ENCODE measurements at regions not wholly inside any gene's neighbourhood (a gene's known extent, or its start where the extent isn't known, plus 50 kb on each side); places are given as distances from the start of the nearest gene placed in this dataset.

GRCh38 chr5:152337484-152337883, 67.6 kb downstream of the NMUR2 start:
- no peak overlapping the region for H3K27ac Mint-ChIP-seq
- peaks cover 0 to 1% (median 0%) of the 10 kb centered on the region in 3 donors for H3K9me3 Mint-ChIP-seq
- H3K27me3 Mint-ChIP-seq = no peaks in the 10 kb centered on the region
- H3K4me1 Mint-ChIP-seq = no peaks in the 10 kb centered on the region
- H3K4me3 Mint-ChIP-seq = no peak overlapping the region
- no peaks in the 10 kb centered on the region for H3K36me3 Mint-ChIP-seq

GRCh38 chr5:152335461-152335860, 69.6 kb downstream of the NMUR2 start:
- Mint-ChIP-seq H3K4me3 (no peak overlapping the region), H3K4me1 (no peaks in the 10 kb centered on the region), H3K36me3 (no peaks in the 10 kb centered on the region), H3K27ac (no peak overlapping the region), H3K27me3 (peaks cover 3% of the 10 kb centered on the region), H3K9me3 (peaks cover 0 to 1% (median 0%) of the 10 kb centered on the region in 3 donors)

- Mint-ChIP-seq H3K9me3 (no peaks in the 10 kb centered on the region), H3K27ac (no peak overlapping the region), H3K27me3 (peaks cover 3% of the 10 kb centered on the region), H3K4me1 (no peaks in the 10 kb centered on the region), H3K36me3 (no peaks in the 10 kb centered on the region), H3K4me3 (no peak overlapping the region)
These were observed 72.2 kb downstream of the NMUR2 start for GRCh38 chr5:152332716-152333460.

- Mint-ChIP-seq H3K27me3 (peaks cover 3% of the 10 kb centered on the region), H3K4me3 (no peak overlapping the region), H3K9me3 (peaks cover 0 to 4% (median 3%) of the 10 kb centered on the region in 3 donors), H3K27ac (peak overlapping the region in 1 of 3 donors; percentile 40), H3K4me1 (no peaks in the 10 kb centered on the region), H3K36me3 (no peaks in the 10 kb centered on the region)
These were observed 73.4 kb downstream of the NMUR2 start for GRCh38 chr5:152331718-152332117.

GRCh38 chr5:152331006-152331405, 74.1 kb downstream of the NMUR2 start:
- Mint-ChIP-seq H3K4me1 (no peaks in the 10 kb centered on the region), H3K36me3 (no peaks in the 10 kb centered on the region), H3K27ac (no peak overlapping the region), H3K4me3 (no peak overlapping the region), H3K9me3 (peaks cover 0 to 4% (median 3%) of the 10 kb centered on the region in 3 donors), H3K27me3 (peaks cover 3% of the 10 kb centered on the region)

GRCh38 chr5:152329761-152330283, 75.3 kb downstream of the NMUR2 start:
- Mint-ChIP-seq H3K4me3 (no peak overlapping the region), H3K4me1 (no peaks in the 10 kb centered on the region), H3K27ac (no peak overlapping the region), H3K9me3 (peaks cover 0 to 4% (median 3%) of the 10 kb centered on the region in 3 donors), H3K36me3 (no peaks in the 10 kb centered on the region), H3K27me3 (peaks cover 3% of the 10 kb centered on the region)

GRCh38 chr5:152329207-152329606, 75.9 kb downstream of the NMUR2 start:
- H3K27me3 Mint-ChIP-seq = peaks cover 3% of the 10 kb centered on the region
- H3K27ac Mint-ChIP-seq = no peak overlapping the region
- no peaks in the 10 kb centered on the region for H3K4me1 Mint-ChIP-seq
- no peaks in the 10 kb centered on the region for H3K36me3 Mint-ChIP-seq
- no peak overlapping the region for H3K4me3 Mint-ChIP-seq
- peaks cover 0 to 4% (median 3%) of the 10 kb centered on the region in 3 donors for H3K9me3 Mint-ChIP-seq

- H3K9me3 Mint-ChIP-seq = no peaks in the 10 kb centered on the region
- H3K36me3 Mint-ChIP-seq = no peaks in the 10 kb centered on the region
- H3K27me3 Mint-ChIP-seq = peaks cover 4% of the 10 kb centered on the region
- H3K27ac Mint-ChIP-seq = no peak overlapping the region
- H3K4me1 Mint-ChIP-seq = no peaks in the 10 kb centered on the region
- H3K4me3 Mint-ChIP-seq = no peak overlapping the region
These were observed 89.1 kb downstream of the NMUR2 start for GRCh38 chr5:152315942-152316341.

GRCh38 chr5:152314196-152314829, 90.8 kb downstream of the NMUR2 start:
- Mint-ChIP-seq H3K4me3 (no peak overlapping the region), H3K36me3 (no peaks in the 10 kb centered on the region), H3K27me3 (peaks cover 5% of the 10 kb centered on the region), H3K9me3 (no peaks in the 10 kb centered on the region), H3K27ac (no peak overlapping the region), H3K4me1 (no peaks in the 10 kb centered on the region)

GRCh38 chr5:152309926-152310450, 95.1 kb downstream of the NMUR2 start:
- no peaks in the 10 kb centered on the region for H3K4me1 Mint-ChIP-seq
- H3K27me3 Mint-ChIP-seq = peaks cover 6% of the 10 kb centered on the region
- no peak overlapping the region for H3K4me3 Mint-ChIP-seq
- H3K36me3 Mint-ChIP-seq = peaks cover 1% of the 10 kb centered on the region
- H3K9me3 Mint-ChIP-seq = no peaks in the 10 kb centered on the region
- H3K27ac Mint-ChIP-seq = no peak overlapping the region

- peaks cover 1% of the 10 kb centered on the region for H3K36me3 Mint-ChIP-seq
- no peak overlapping the region for H3K27ac Mint-ChIP-seq
- H3K4me3 Mint-ChIP-seq = no peak overlapping the region
- no peaks in the 10 kb centered on the region for H3K4me1 Mint-ChIP-seq
- no peaks in the 10 kb centered on the region for H3K9me3 Mint-ChIP-seq
- peaks cover 6% of the 10 kb centered on the region for H3K27me3 Mint-ChIP-seq
These were observed 98.7 kb downstream of the NMUR2 start for GRCh38 chr5:152306386-152306785.

- no peak overlapping the region for H3K27ac Mint-ChIP-seq
- H3K4me1 Mint-ChIP-seq = no peaks in the 10 kb centered on the region
- H3K27me3 Mint-ChIP-seq = peaks cover 3% of the 10 kb centered on the region
- H3K9me3 Mint-ChIP-seq = no peaks in the 10 kb centered on the region
- H3K4me3 Mint-ChIP-seq = no peak overlapping the region
- H3K36me3 Mint-ChIP-seq = peaks cover 1% of the 10 kb centered on the region
These were observed 99.6 kb downstream of the NMUR2 start for GRCh38 chr5:152305525-152305924.

GRCh38 chr5:152303841-152304240, 101.2 kb downstream of the NMUR2 start:
- Mint-ChIP-seq H3K4me1 (peaks cover 0 to 3% (median 0%) of the 10 kb centered on the region in 3 donors), H3K27ac (no peak overlapping the region), H3K4me3 (no peak overlapping the region)

GRCh38 chr5:152297866-152298265, 107.2 kb downstream of the NMUR2 start:
- Mint-ChIP-seq H3K9me3 (no peaks in the 10 kb centered on the region), H3K4me1 (peaks cover 0 to 3% (median 0%) of the 10 kb centered on the region in 3 donors), H3K27ac (no peak overlapping the region), H3K27me3 (peaks cover under 1% of the 10 kb centered on the region), H3K4me3 (no peak overlapping the region), H3K36me3 (no peaks in the 10 kb centered on the region)

More at GRCh38 chr5:152303841-152304240, 101.2 kb downstream of the NMUR2 start:
- peaks cover 3% of the 10 kb centered on the region for H3K27me3 Mint-ChIP-seq
- H3K36me3 Mint-ChIP-seq = peaks cover 1% of the 10 kb centered on the region
- H3K9me3 Mint-ChIP-seq = no peaks in the 10 kb centered on the region

- no peaks in the 10 kb centered on the region for H3K36me3 Mint-ChIP-seq
- H3K27me3 Mint-ChIP-seq = peaks cover 4% of the 10 kb centered on the region
- peaks cover 0 to 4% (median 2%) of the 10 kb centered on the region in 3 donors for H3K9me3 Mint-ChIP-seq
- no peak overlapping the region for H3K4me3 Mint-ChIP-seq
- H3K4me1 Mint-ChIP-seq = no peaks in the 10 kb centered on the region
- H3K27ac Mint-ChIP-seq = no peak overlapping the region
These were observed 111.9 kb downstream of the NMUR2 start for GRCh38 chr5:152293189-152293588.

All from IgD-negative memory B cell (primary cell).